ENCODE measurements at regions not wholly inside any gene's neighbourhood (a gene's known extent, or its start where the extent isn't known, plus 50 kb on each side); places are given as distances from the start of the nearest gene placed in this dataset.
"Not testable (repeated sequence)": the region's sequence is repeated elsewhere in the genome, so short reads cannot be mapped to it uniquely, and the experiment has no call there.

GRCh38 chr21:28106370-28106890 is 886.2 kb downstream of the LTN1 start:
- FAIRE-seq: no peak

GRCh38 chr21:28104346-28104745 is 888.3 kb downstream of the LTN1 start:
- no peak for FAIRE-seq

GRCh38 chr21:28100366-28100765 is 892.3 kb downstream of the LTN1 start:
- no peak for FAIRE-seq

- no peak for FAIRE-seq
Measured at GRCh38 chr21:28099001-28099705, 893.5 kb downstream of the LTN1 start.

GRCh38 chr21:28091466-28091865 is 901.2 kb downstream of the LTN1 start:
- no peak for FAIRE-seq

GRCh38 chr21:28090546-28090945 is 902.1 kb downstream of the LTN1 start:
- FAIRE-seq: no peak

- FAIRE-seq: no peak
Measured at GRCh38 chr21:28089599-28090441, 902.9 kb downstream of the LTN1 start.

- no peak for FAIRE-seq
Measured at GRCh38 chr21:28086861-28087581, 905.7 kb downstream of the LTN1 start.

GRCh38 chr21:28084951-28085350 is 907.7 kb downstream of the LTN1 start:
- FAIRE-seq: no peak

- no peak for FAIRE-seq
Measured at GRCh38 chr21:28083350-28083749, 909.3 kb downstream of the LTN1 start.

- no peak for FAIRE-seq
Measured at GRCh38 chr21:28078126-28078525, 914.6 kb downstream of the LTN1 start.

GRCh38 chr21:28074676-28075075 is 918.0 kb downstream of the LTN1 start:
- FAIRE-seq: no peak

- FAIRE-seq: no peak
Measured at GRCh38 chr21:28072601-28073000, 920.1 kb downstream of the LTN1 start.

GRCh38 chr21:28069450-28069923 is 923.2 kb downstream of the LTN1 start:
- no peak for FAIRE-seq

GRCh38 chr21:28068455-28069358 is 924.0 kb downstream of the LTN1 start:
- no peak for FAIRE-seq

- FAIRE-seq: no peak
Measured at GRCh38 chr21:28066596-28067387, 925.9 kb downstream of the LTN1 start.

GRCh38 chr21:28066076-28066475 is 926.6 kb downstream of the LTN1 start:
- FAIRE-seq: no peak

- no peak for FAIRE-seq
Measured at GRCh38 chr21:28063241-28064216, 929.1 kb downstream of the LTN1 start.

- FAIRE-seq: not testable (repeated sequence)
Measured at GRCh38 chr21:28052956-28053355, 939.7 kb downstream of the LTN1 start.

- peak; percentile 99 for FAIRE-seq
Measured at GRCh38 chr21:28051649-28052048, 941.0 kb downstream of the LTN1 start.

Measured in endometrium (tissue), 2 donors.